HL-60 (cell line): ENCODE measurements at regions not wholly inside any gene's neighbourhood (a gene's known extent, or its start where the extent isn't known, plus 50 kb on each side); places are given as distances from the start of the nearest gene placed in this dataset.

Experiments
- DNase-seq, 2 experiments: peaks; one replicate each; pipeline ENCODE4 v3.0.0-alpha.2; 2010 to 2020; ENCODE audit warnings: low read depth in 1 of 2, low spot score in 1 of 2
- H3K27ac ChIP-seq: fragments of 250-450 bp; sonication (Bioruptor Pico); replicated peaks from 2 replicates; pipeline ENCODE4 v1.5.1; 2020; ENCODE audit warnings: mild to moderate bottlenecking, moderate library complexity
- H3K27me3 ChIP-seq: fragments of 250-450 bp; sonication (Bioruptor Pico); 2 replicates; pipeline ENCODE4 v1.5.1; 2021; ENCODE audit warnings: mild to moderate bottlenecking, moderate library complexity; ENCODE audit not compliant: insufficient read depth, poor library complexity, severe bottlenecking
- H3K4me3 ChIP-seq: replicated peaks from 2 replicates; pipeline ENCODE4 v1.5.1; 2011; ENCODE audit warnings: mild to moderate bottlenecking, control low read depth, low read length; ENCODE audit not compliant: insufficient read depth
- GABPA ChIP-seq: IDR thresholded peaks from 2 replicates; pipeline ENCODE4 v1.6.1; 2012; ENCODE audit warnings: low read depth
- POLR2AphosphoS5 ChIP-seq: IDR thresholded peaks from 2 replicates; pipeline ENCODE4 v1.6.1; 2012; ENCODE audit warnings: low read depth
- SPI1 ChIP-seq: IDR thresholded peaks from 2 replicates; pipeline ENCODE4 v1.6.1; 2012; ENCODE audit warnings: low read depth, mild to moderate bottlenecking, borderline replicate concordance
- TF ChIP-seq, protein P1 (sequence below): IDR thresholded peaks from one replicate; pipeline ENCODE4 v1.5.1; 2011; ENCODE audit warnings: low read length, control low read depth, inconsistent platforms; ENCODE audit not compliant: insufficient read depth
- TF ChIP-seq, protein P2 (sequence below): IDR thresholded peaks from 2 replicates; pipeline ENCODE4 v1.6.1; 2012; ENCODE audit warnings: low read depth; ENCODE audit not compliant: insufficient replicate concordance

- TF ChIP-seq POLR2AphosphoS5: no peak
- TF ChIP-seq, protein P1, sequence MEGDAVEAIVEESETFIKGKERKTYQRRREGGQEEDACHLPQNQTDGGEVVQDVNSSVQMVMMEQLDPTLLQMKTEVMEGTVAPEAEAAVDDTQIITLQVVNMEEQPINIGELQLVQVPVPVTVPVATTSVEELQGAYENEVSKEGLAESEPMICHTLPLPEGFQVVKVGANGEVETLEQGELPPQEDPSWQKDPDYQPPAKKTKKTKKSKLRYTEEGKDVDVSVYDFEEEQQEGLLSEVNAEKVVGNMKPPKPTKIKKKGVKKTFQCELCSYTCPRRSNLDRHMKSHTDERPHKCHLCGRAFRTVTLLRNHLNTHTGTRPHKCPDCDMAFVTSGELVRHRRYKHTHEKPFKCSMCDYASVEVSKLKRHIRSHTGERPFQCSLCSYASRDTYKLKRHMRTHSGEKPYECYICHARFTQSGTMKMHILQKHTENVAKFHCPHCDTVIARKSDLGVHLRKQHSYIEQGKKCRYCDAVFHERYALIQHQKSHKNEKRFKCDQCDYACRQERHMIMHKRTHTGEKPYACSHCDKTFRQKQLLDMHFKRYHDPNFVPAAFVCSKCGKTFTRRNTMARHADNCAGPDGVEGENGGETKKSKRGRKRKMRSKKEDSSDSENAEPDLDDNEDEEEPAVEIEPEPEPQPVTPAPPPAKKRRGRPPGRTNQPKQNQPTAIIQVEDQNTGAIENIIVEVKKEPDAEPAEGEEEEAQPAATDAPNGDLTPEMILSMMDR: no peak
These were observed 293.5 kb downstream of the CENPW start for GRCh38 chr6:126633373-126633772.

GRCh38 chr6:126640356-126640755, 300.4 kb downstream of the CENPW start:
- DNase-seq: no peak
- Histone ChIP-seq H3K27ac (no peak overlapping the region), H3K27me3 (no peaks in the 10 kb centered on the region), H3K4me3 (no peak overlapping the region)
- TF ChIP-seq, protein P2, sequence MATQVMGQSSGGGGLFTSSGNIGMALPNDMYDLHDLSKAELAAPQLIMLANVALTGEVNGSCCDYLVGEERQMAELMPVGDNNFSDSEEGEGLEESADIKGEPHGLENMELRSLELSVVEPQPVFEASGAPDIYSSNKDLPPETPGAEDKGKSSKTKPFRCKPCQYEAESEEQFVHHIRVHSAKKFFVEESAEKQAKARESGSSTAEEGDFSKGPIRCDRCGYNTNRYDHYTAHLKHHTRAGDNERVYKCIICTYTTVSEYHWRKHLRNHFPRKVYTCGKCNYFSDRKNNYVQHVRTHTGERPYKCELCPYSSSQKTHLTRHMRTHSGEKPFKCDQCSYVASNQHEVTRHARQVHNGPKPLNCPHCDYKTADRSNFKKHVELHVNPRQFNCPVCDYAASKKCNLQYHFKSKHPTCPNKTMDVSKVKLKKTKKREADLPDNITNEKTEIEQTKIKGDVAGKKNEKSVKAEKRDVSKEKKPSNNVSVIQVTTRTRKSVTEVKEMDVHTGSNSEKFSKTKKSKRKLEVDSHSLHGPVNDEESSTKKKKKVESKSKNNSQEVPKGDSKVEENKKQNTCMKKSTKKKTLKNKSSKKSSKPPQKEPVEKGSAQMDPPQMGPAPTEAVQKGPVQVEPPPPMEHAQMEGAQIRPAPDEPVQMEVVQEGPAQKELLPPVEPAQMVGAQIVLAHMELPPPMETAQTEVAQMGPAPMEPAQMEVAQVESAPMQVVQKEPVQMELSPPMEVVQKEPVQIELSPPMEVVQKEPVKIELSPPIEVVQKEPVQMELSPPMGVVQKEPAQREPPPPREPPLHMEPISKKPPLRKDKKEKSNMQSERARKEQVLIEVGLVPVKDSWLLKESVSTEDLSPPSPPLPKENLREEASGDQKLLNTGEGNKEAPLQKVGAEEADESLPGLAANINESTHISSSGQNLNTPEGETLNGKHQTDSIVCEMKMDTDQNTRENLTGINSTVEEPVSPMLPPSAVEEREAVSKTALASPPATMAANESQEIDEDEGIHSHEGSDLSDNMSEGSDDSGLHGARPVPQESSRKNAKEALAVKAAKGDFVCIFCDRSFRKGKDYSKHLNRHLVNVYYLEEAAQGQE: no peak
- TF ChIP-seq POLR2AphosphoS5 (no peak), SPI1 (no peak), GABPA (no peak)
- TF ChIP-seq, protein P1: no peak

More at GRCh38 chr6:126633373-126633772, 293.5 kb downstream of the CENPW start:
- Histone ChIP-seq H3K27ac (no peak overlapping the region), H3K27me3 (no peaks in the 10 kb centered on the region), H3K4me3 (no peak overlapping the region)
- DNase-seq: no peak

GRCh38 chr6:126640921-126641320, 301.0 kb downstream of the CENPW start:
- Histone ChIP-seq H3K27me3 (no peaks in the 10 kb centered on the region), H3K4me3 (no peak overlapping the region), H3K27ac (no peak overlapping the region)
- DNase-seq: no peak
- TF ChIP-seq, protein P1: no peak
- TF ChIP-seq, protein P2: no peak
- TF ChIP-seq POLR2AphosphoS5 (no peak), SPI1 (no peak), GABPA (no peak)

DNA sequence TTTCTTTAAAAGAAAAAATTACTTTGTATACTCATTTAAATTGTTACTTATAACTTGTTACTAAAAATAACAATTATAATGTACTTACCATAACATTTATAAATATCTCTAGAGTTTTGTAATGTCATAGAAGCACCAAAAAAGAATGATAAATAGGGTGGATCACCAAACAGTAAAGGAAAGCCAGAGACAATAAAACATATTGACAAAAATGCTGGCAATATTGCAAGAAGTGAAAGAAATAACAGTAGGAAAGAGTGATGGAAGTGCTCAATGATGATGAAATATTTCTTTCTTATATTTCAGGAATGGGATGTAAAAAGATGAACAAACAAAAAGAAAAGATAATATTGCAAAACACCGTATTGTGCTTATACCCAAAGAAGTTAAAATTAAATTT, 301.7 kb downstream of the CENPW start:
- no peak for DNase-seq
- Histone ChIP-seq H3K4me3 (no peak overlapping the region), H3K27me3 (no peaks in the 10 kb centered on the region), H3K27ac (no peak overlapping the region)
- no peak for TF ChIP-seq SPI1
- TF ChIP-seq, protein P1: no peak
- TF ChIP-seq, protein P2: no peak
- TF ChIP-seq POLR2AphosphoS5: no peak
- no peak for TF ChIP-seq GABPA
